ENCODE measurements at regions not wholly inside any gene's neighbourhood (a gene's known extent, or its start where the extent isn't known, plus 50 kb on each side); places are given as distances from the start of the nearest gene placed in this dataset.

- no peak for DNase-seq (ENCODE audit: low spot score)
- Histone ChIP-seq H3K36me3 (ENCODE audit: control insufficient read depth in 4 of 4, insufficient read depth in 3 of 4, low read depth in 1 of 4, low read length in 3 of 4) (no peaks in the 10 kb centered on the region), H3K27me3 (ENCODE audit: control insufficient read depth in 4 of 4, insufficient read depth in 4 of 4, low read length in 3 of 4) (no peaks in the 10 kb centered on the region), H3K9ac (ENCODE audit: low read depth in 1 of 2, low read length in 2 of 2) (no peak overlapping the region), H3K9me3 (ENCODE audit: control insufficient read depth in 4 of 4, low read length in 3 of 4) (no peaks in the 10 kb centered on the region), H3K27ac (ENCODE audit: low read depth in 1 of 2, low read length in 2 of 2) (no peak overlapping the region), H3K4me3 (ENCODE audit: low read depth in 1 of 3, low read length in 3 of 3) (peak overlapping the region in 1 of 3 donors; percentile 19), H3K4me1 (ENCODE audit: control insufficient read depth in 4 of 4, insufficient read depth in 4 of 4, low read length in 3 of 4) (peaks cover 0 to 2% (median 0%) of the 10 kb centered on the region in 4 donors)
- WGBS, result 43% methylated on average over 1 of the region's 1 CpG
- TF ChIP-seq, protein P1, sequence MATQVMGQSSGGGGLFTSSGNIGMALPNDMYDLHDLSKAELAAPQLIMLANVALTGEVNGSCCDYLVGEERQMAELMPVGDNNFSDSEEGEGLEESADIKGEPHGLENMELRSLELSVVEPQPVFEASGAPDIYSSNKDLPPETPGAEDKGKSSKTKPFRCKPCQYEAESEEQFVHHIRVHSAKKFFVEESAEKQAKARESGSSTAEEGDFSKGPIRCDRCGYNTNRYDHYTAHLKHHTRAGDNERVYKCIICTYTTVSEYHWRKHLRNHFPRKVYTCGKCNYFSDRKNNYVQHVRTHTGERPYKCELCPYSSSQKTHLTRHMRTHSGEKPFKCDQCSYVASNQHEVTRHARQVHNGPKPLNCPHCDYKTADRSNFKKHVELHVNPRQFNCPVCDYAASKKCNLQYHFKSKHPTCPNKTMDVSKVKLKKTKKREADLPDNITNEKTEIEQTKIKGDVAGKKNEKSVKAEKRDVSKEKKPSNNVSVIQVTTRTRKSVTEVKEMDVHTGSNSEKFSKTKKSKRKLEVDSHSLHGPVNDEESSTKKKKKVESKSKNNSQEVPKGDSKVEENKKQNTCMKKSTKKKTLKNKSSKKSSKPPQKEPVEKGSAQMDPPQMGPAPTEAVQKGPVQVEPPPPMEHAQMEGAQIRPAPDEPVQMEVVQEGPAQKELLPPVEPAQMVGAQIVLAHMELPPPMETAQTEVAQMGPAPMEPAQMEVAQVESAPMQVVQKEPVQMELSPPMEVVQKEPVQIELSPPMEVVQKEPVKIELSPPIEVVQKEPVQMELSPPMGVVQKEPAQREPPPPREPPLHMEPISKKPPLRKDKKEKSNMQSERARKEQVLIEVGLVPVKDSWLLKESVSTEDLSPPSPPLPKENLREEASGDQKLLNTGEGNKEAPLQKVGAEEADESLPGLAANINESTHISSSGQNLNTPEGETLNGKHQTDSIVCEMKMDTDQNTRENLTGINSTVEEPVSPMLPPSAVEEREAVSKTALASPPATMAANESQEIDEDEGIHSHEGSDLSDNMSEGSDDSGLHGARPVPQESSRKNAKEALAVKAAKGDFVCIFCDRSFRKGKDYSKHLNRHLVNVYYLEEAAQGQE (IDR thresholded peaks at IDR 0.05), result no peak
- TF ChIP-seq HNF4A (conservative IDR thresholded peaks at IDR 0.05), result peak; percentile 19 to 73
- no peak for TF ChIP-seq MAX (IDR thresholded peaks at IDR 0.05)
- TF ChIP-seq CTCF (IDR thresholded peaks at IDR 0.05; ENCODE audit: low read depth, low read length, missing input control), result no peak
- peak in 1 of 2 donors; percentile 13 for TF ChIP-seq RXRA (IDR thresholded peaks at IDR 0.05)
- TF ChIP-seq YY1 (IDR thresholded peaks at IDR 0.05), result no peak
Observed at GRCh38 chr6:77094821-77095220, 368.5 kb downstream of the HTR1B start.

- WGBS, result 72% methylated on average over 1 of the region's 1 CpG
- Histone ChIP-seq H3K9ac (ENCODE audit: low read depth in 1 of 2, low read length in 2 of 2) (no peak overlapping the region), H3K36me3 (ENCODE audit: control insufficient read depth in 4 of 4, insufficient read depth in 3 of 4, low read depth in 1 of 4, low read length in 3 of 4) (no peaks in the 10 kb centered on the region), H3K27ac (ENCODE audit: low read depth in 1 of 2, low read length in 2 of 2) (no peak overlapping the region), H3K9me3 (ENCODE audit: control insufficient read depth in 4 of 4, low read length in 3 of 4) (no peaks in the 10 kb centered on the region), H3K4me3 (ENCODE audit: low read depth in 1 of 3, low read length in 3 of 3) (no peak overlapping the region), H3K27me3 (ENCODE audit: control insufficient read depth in 4 of 4, insufficient read depth in 4 of 4, low read length in 3 of 4) (no peaks in the 10 kb centered on the region), H3K4me1 (ENCODE audit: control insufficient read depth in 4 of 4, insufficient read depth in 4 of 4, low read length in 3 of 4) (peaks cover 0 to 2% (median 0%) of the 10 kb centered on the region in 4 donors)
- TF ChIP-seq GABPA (IDR thresholded peaks at IDR 0.05 in 1 of 2, conservative IDR thresholded peaks at IDR 0.05 in 1 of 2), result no peak
- TF ChIP-seq, protein P2, sequence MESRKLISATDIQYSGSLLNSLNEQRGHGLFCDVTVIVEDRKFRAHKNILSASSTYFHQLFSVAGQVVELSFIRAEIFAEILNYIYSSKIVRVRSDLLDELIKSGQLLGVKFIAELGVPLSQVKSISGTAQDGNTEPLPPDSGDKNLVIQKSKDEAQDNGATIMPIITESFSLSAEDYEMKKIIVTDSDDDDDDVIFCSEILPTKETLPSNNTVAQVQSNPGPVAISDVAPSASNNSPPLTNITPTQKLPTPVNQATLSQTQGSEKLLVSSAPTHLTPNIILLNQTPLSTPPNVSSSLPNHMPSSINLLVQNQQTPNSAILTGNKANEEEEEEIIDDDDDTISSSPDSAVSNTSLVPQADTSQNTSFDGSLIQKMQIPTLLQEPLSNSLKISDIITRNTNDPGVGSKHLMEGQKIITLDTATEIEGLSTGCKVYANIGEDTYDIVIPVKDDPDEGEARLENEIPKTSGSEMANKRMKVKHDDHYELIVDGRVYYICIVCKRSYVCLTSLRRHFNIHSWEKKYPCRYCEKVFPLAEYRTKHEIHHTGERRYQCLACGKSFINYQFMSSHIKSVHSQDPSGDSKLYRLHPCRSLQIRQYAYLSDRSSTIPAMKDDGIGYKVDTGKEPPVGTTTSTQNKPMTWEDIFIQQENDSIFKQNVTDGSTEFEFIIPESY (IDR thresholded peaks at IDR 0.05), result no peak
- TF ChIP-seq YY1 (IDR thresholded peaks at IDR 0.05), result no peak
- TF ChIP-seq EGR1 (IDR thresholded peaks at IDR 0.05; ENCODE audit: low read depth in 2 of 2), result no peak
- TF ChIP-seq RAD21 (IDR thresholded peaks at IDR 0.05), result no peak
- TF ChIP-seq HNF4A (conservative IDR thresholded peaks at IDR 0.05), result no peak
- DNase-seq (ENCODE audit: low spot score), result no peak
Observed at GRCh38 chr6:77092971-77093370, 370.3 kb downstream of the HTR1B start.

Data from liver (tissue), 8 donors.